AG04450 (cell line): ENCODE measurements at regions not wholly inside any gene's neighbourhood (a gene's known extent, or its start where the extent isn't known, plus 50 kb on each side); places are given as distances from the start of the nearest gene placed in this dataset.

Experiments
- CTCF ChIA-PET: fragments of 300-600, 350-600 bp; formaldehyde crosslinking; extraction: SDS; loops from one replicate; lab custom pipeline; 2022; ENCODE audit warnings: antibody characterized with exemption, inconsistent platforms; lab: Charles Lee
- POLR2A ChIA-PET: fragments of 350-600 bp; formaldehyde crosslinking; extraction: SDS; loops from one replicate; lab custom pipeline; 2021; ENCODE audit warnings: antibody characterized with exemption, inconsistent platforms; lab: Yijun Ruan, JAX
- DNase-seq: peaks from one replicate; pipeline ENCODE4 v3.0.0-alpha.2; 2011; ENCODE audit warnings: low read depth, low spot score
- H3K27ac ChIP-seq: one replicate; pipeline ENCODE4 v1.5.1; 2012; ENCODE audit warnings: low read depth, low read length, control low read depth
- H3K27me3 ChIP-seq: one replicate; pipeline ENCODE4 v1.6.0; 2012; ENCODE audit warnings: low read length; ENCODE audit not compliant: control insufficient read depth, insufficient read depth
- H3K4me3 ChIP-seq: 2 replicates; pipeline ENCODE4 v1.5.1; 2011; ENCODE audit warnings: mild to moderate bottlenecking, low read depth, low read length, control low read depth
- H3K9me3 ChIP-seq: 2 replicates; pipeline ENCODE4 v1.5.1; 2012; ENCODE audit warnings: low read length; ENCODE audit not compliant: control insufficient read depth, insufficient read depth
- TF ChIP-seq, protein P1 (sequence below): IDR thresholded peaks from 2 replicates; pipeline ENCODE4 v1.5.1; 2011; ENCODE audit warnings: low read depth, low read length, control low read depth, inconsistent platforms

DNA sequence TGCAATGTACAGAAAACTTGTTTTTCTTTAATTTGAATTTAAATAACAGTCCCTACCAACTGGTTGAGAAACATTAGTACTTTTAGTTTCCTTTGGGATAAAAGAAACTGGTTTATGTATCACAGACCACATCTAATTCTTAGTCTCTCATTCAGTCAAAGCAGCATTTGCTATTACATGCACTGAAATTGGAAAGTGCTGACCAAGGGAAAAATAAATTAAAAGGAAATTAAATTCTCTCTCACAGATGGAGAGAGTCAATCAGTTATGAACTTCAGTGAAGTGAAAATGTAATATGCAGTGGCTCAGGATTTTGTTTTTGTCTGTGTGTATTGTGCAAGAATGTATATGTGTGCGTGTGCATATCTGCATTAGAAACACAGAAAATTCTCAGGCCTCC lies 121.7 kb downstream of the TUSC1 start:
- ChIA-PET CTCF (no interaction called here), POLR2A (no interaction called here)
- H3K9me3 ChIP-seq = no peaks in the 10 kb centered on the region
- no peak for DNase-seq
- TF ChIP-seq, protein P1, sequence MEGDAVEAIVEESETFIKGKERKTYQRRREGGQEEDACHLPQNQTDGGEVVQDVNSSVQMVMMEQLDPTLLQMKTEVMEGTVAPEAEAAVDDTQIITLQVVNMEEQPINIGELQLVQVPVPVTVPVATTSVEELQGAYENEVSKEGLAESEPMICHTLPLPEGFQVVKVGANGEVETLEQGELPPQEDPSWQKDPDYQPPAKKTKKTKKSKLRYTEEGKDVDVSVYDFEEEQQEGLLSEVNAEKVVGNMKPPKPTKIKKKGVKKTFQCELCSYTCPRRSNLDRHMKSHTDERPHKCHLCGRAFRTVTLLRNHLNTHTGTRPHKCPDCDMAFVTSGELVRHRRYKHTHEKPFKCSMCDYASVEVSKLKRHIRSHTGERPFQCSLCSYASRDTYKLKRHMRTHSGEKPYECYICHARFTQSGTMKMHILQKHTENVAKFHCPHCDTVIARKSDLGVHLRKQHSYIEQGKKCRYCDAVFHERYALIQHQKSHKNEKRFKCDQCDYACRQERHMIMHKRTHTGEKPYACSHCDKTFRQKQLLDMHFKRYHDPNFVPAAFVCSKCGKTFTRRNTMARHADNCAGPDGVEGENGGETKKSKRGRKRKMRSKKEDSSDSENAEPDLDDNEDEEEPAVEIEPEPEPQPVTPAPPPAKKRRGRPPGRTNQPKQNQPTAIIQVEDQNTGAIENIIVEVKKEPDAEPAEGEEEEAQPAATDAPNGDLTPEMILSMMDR = no peak
- H3K4me3 ChIP-seq = no peak overlapping the region
- H3K27ac ChIP-seq = no peak overlapping the region
- H3K27me3 ChIP-seq = no peaks in the 10 kb centered on the region

DNA sequence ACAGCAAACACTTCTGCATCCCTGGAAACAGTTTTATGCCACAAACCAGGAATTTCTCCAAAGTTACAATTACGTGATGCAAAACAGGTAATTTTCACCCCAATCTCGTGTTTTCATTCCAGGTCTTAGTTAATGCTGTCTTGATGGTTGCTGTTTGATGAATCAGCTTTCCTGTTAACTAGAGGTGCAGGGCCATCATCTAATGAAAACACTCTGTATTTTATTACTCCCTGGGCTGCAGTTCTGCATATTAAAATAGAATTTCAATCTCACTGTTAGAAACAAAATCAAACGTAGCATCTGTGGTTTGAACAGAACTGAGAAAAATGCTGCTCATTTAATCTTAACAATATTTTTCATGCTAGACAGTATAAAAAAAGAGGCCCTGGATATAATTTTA lies 129.4 kb downstream of the TUSC1 start:
- Histone ChIP-seq H3K27me3 (no peaks in the 10 kb centered on the region), H3K27ac (no peak overlapping the region), H3K9me3 (no peaks in the 10 kb centered on the region), H3K4me3 (no peak overlapping the region)
- ChIA-PET POLR2A (no interaction called here), CTCF (no interaction called here)
- DNase-seq = no peak
- TF ChIP-seq, protein P1 = no peak

DNA sequence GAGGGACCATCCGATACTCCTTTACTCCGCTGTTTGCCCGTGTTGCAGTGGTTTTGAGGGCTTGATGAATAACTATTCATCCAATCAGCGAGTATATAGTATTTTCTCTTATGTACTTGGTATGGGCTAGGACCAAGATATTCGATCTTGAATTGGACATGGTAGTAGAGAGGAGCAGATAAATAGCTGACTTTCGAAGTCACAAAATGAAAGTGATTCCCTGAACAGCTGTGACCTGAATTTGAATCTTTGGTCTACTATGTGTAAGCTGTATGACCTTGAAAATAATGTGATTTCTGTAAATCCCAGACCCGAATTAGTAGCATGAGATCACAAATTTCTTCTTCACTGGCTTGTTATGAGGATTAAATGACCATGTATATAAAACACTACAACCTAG lies 134.4 kb downstream of the TUSC1 start:
- DNase-seq = no peak
- Histone ChIP-seq H3K27me3 (no peaks in the 10 kb centered on the region), H3K27ac (no peak overlapping the region), H3K9me3 (peaks cover 3% of the 10 kb centered on the region; the same call in 1 of the 2 replicates), H3K4me3 (no peak overlapping the region)
- TF ChIP-seq, protein P1 = no peak
- ChIA-PET CTCF (no interaction called here), POLR2A (no interaction called here)

DNA sequence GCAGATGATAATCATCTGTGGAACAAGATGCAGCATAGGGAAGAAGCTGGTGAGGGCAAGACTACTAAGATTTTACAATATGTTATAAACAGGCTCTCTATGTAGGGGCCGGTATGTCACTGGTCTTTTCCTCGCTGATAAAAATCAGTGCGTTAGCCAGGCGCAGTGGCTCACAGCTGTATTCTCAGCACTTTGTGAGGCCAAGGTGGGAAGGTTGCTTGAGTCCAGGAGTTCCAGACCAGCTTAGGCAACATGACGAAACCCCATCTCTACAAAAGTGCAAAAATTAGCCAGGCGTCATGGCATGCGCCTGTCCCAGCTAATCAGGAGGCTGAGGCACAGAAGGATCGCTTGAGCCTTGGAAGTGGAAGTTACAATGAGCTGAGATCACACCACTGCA lies 135.9 kb downstream of the TUSC1 start:
- H3K9me3 ChIP-seq = peaks cover 3% of the 10 kb centered on the region; the same call in 1 of the 2 replicates
- H3K27me3 ChIP-seq = no peaks in the 10 kb centered on the region
- TF ChIP-seq, protein P1 = no peak
- POLR2A ChIA-PET = no interaction called here
- DNase-seq = no peak
- CTCF ChIA-PET = no interaction called here
- no peak overlapping the region for H3K27ac ChIP-seq
- no peak overlapping the region for H3K4me3 ChIP-seq

DNA sequence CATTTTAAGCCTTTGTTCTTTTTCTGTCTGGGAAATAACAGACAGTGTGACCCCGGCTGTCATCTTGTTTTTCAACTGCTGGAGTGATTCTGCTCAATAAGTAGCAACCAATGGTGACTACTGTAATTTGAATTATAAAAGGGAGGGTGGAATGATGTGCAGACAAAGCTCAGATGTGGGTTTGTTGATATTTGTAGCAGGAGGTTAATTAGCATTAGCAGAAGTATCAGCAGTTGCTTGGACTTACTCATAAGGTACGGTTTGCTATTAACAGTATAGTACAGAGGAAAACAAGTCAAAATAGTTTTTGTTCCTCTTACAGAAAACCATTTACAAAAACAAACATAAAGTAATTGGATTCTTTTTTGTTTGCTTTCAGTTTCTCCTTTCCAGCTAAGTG lies 140.4 kb downstream of the TUSC1 start:
- TF ChIP-seq, protein P1 = no peak
- H3K27me3 ChIP-seq = no peaks in the 10 kb centered on the region
- ChIA-PET POLR2A (no interaction called here), CTCF (no interaction called here)
- peaks cover 3% of the 10 kb centered on the region; the same call in 1 of the 2 replicates for H3K9me3 ChIP-seq
- H3K4me3 ChIP-seq = no peak overlapping the region
- no peak overlapping the region for H3K27ac ChIP-seq
- DNase-seq = no peak
